ACC112 (cell line): ENCODE measurements at regions not wholly inside any gene's neighbourhood (a gene's known extent, or its start where the extent isn't known, plus 50 kb on each side); places are given as distances from the start of the nearest gene placed in this dataset.

Experiments
- H2AFZ ChIP-seq: fragments of 200-600 bp; sonication (generic); one replicate; pipeline ENCODE4 v1.6.0; 2017; ENCODE audit warnings: antibody characterized with exemption, low read length; ENCODE audit not compliant: unreplicated experiment
- H3K27ac ChIP-seq: fragments of 200-600 bp; sonication (generic); 2 replicates; pipeline ENCODE4 v1.5.1; 2014; ENCODE audit warnings: low read depth, mild to moderate bottlenecking, antibody characterized with exemption, low read length, moderate library complexity
- H3K27me3 ChIP-seq: fragments of 200-600 bp; sonication (generic); 2 replicates; pipeline ENCODE4 v1.6.1; 2014; ENCODE audit warnings: mild to moderate bottlenecking, antibody characterized with exemption, low read length, moderate library complexity, mixed read lengths; ENCODE audit not compliant: insufficient read depth
- H3K36me3 ChIP-seq: fragments of 200-600 bp; sonication (generic); 2 replicates; pipeline ENCODE4 v1.6.1; 2016; ENCODE audit warnings: mild to moderate bottlenecking, antibody characterized with exemption, low read length, moderate library complexity, mixed read lengths; ENCODE audit not compliant: insufficient read depth
- H3K4me1 ChIP-seq: fragments of 200-600 bp; sonication (generic); one replicate; pipeline ENCODE4 v1.6.1; 2016; ENCODE audit warnings: low read length, mixed read lengths; ENCODE audit not compliant: insufficient read depth, unreplicated experiment, control insufficient read depth
- H3K4me3 ChIP-seq: fragments of 200-600 bp; sonication (generic); 2 replicates; pipeline ENCODE4 v1.5.1; 2014; ENCODE audit warnings: mild to moderate bottlenecking, low read depth, low read length
- H3K79me2 ChIP-seq: fragments of 200-600 bp; sonication (generic); one replicate; pipeline ENCODE4 v1.6.0; 2016; ENCODE audit warnings: low read length; ENCODE audit not compliant: control insufficient read depth, unreplicated experiment, insufficient read depth

DNA sequence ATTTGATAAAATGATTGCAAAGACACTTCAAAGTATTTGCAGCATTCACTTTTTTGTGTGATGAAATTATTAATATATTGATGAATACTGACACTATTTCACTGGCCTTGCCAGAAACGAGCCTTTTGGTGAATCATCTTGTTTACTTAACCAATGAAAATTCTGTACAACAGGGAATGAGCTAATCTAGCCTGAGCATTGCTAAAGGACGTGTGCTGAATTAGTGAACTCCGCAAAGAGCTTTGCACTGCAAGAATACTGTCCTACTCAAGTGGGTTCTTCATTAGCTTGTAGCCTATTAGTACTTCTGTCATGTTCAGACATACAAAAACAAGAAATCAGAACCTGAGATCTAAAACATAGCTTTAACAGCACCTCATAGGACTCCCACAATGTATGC is 172.0 kb upstream of the NRSN1 start:
- H3K4me3 ChIP-seq, result no peak overlapping the region
- no peaks in the 10 kb centered on the region for H3K4me1 ChIP-seq
- no peaks in the 10 kb centered on the region for H3K27me3 ChIP-seq
- H3K79me2 ChIP-seq, result no peaks in the 10 kb centered on the region
- no peak overlapping the region for H2AFZ ChIP-seq
- H3K36me3 ChIP-seq, result no peaks in the 10 kb centered on the region
- H3K27ac ChIP-seq, result no peak overlapping the region

DNA sequence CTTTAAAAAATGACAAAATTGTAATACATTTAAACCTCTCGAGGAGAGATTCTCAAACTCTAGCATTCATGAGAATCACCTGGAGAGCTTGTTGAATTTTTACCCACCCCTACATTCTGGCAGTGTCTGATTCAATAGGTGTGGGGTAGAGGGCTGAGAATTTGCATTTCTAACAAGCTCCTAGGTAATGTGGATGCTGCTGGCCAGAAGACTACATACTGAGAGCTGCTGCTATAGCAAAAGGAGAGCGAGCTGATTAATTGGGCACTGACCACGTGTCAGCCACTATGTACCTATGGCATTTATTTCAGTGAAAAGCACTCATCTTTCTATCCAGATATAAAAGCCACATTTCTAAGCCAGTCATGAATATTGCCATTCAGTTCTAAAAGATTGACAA is 169.0 kb upstream of the NRSN1 start:
- no peak overlapping the region for H3K4me3 ChIP-seq
- no peak overlapping the region for H2AFZ ChIP-seq
- H3K4me1 ChIP-seq, result no peaks in the 10 kb centered on the region
- no peaks in the 10 kb centered on the region for H3K27me3 ChIP-seq
- H3K36me3 ChIP-seq, result no peaks in the 10 kb centered on the region
- no peak overlapping the region for H3K27ac ChIP-seq
- H3K79me2 ChIP-seq, result no peaks in the 10 kb centered on the region

DNA sequence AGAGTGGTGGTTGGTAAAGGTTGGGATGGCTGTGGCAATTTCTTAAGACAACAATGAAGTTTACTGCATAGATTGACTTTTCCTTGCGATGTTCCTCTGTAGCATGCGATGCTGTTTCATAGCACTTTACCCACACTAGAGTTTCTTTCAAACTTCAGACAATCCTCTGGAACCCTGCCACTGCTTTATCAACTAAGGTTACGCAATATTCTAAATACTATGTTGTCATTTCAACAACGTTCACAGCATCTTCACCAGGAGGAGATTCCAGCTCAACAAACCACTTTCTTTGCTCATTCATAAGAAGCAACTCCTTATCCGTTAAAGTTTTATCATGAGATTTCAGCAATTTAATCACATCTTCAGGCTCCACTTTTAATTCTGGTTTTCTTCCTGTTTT is 161.2 kb upstream of the NRSN1 start:
- Histone ChIP-seq H3K27ac (no peak overlapping the region), H2AFZ (no peak overlapping the region), H3K4me1 (no peaks in the 10 kb centered on the region), H3K36me3 (no peaks in the 10 kb centered on the region), H3K4me3 (no peak overlapping the region), H3K27me3 (no peaks in the 10 kb centered on the region), H3K79me2 (no peaks in the 10 kb centered on the region)

DNA sequence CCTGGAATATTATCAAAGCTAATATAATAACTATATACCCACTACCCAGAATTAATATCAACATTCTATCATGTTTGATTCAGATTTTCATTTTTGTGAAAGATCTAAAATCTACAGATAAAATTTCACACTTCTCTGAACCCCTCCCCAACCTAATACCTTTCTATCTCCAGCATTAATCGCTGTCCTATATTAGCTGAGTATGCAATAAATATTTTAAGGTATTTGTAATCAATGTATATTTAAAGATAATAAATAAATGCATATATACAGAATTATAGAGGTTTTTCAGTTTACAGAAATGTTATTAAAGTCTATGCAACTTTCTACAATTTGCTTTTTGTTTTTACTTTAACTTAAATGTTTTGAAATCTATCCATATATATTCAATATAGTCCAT is 156.7 kb upstream of the NRSN1 start:
- H3K36me3 ChIP-seq, result no peaks in the 10 kb centered on the region
- no peak overlapping the region for H3K4me3 ChIP-seq
- no peaks in the 10 kb centered on the region for H3K79me2 ChIP-seq
- H3K27me3 ChIP-seq, result no peaks in the 10 kb centered on the region
- no peaks in the 10 kb centered on the region for H3K4me1 ChIP-seq
- no peak overlapping the region for H2AFZ ChIP-seq
- no peak overlapping the region for H3K27ac ChIP-seq

DNA sequence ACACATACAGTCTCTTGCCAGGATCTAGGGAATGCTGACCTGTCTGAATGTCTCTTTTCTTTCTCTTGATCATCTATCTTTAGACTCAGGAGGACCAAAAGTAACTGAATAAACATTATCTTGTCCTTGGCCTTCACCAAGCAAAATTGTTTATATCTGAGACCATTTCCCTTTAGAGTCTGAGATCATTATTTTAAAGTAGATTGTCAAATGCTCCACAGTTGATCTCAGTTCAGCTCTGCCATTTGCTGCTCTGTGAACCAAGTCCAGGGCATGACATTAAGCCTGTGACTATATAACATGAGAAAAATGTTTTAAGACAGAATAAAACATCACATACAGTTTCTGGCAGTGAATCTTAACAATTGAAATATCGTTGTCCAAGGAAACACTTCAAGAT is 148.3 kb upstream of the NRSN1 start:
- no peak overlapping the region for H2AFZ ChIP-seq
- H3K27ac ChIP-seq, result no peak overlapping the region
- no peak overlapping the region for H3K4me3 ChIP-seq
- no peaks in the 10 kb centered on the region for H3K36me3 ChIP-seq
- no peaks in the 10 kb centered on the region for H3K4me1 ChIP-seq
- no peaks in the 10 kb centered on the region for H3K79me2 ChIP-seq
- no peaks in the 10 kb centered on the region for H3K27me3 ChIP-seq

DNA sequence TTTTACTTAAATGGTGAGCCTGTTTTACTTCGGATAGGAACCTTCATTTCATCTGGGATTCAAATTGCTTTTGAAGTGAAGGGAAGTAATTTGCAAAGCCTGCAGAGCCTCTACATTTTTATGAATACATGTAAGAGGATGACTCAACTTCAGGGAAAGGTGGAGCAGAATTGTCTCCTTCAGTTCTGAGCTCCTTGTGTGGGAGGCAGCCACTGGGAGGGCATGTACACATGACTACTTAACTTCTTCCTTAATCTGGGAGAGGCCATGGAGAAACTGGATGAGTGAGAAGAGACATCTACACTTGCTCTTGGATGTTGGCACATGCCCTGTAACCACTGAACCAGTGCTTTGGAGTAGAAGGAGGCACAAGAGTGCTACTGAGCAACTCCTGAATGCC is 145.1 kb upstream of the NRSN1 start:
- H2AFZ ChIP-seq, result no peak overlapping the region

DNA sequence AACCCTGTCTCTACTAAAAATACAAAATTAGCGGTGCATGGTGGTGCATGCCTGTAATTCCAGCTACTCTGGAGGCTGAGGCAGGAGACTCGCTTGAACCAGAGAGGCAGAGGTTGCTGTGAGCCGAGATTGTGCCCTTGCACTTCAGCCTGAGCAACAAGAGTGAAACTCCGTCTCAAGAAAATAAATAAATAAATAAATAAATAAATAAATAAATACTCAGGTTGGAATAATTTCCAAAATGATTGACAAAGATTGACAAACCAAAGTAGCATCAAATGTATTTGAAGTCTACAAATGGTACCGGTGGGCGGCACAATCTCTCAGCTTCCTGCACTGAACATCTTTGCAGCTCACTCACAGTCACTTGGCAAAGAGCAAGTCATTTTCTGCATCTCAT is 144.1 kb upstream of the NRSN1 start:
- no peaks in the 10 kb centered on the region for H3K79me2 ChIP-seq
- no peaks in the 10 kb centered on the region for H3K4me1 ChIP-seq
- no peaks in the 10 kb centered on the region for H3K36me3 ChIP-seq
- no peak overlapping the region for H3K4me3 ChIP-seq
- no peak overlapping the region for H3K27ac ChIP-seq
- H2AFZ ChIP-seq, result no peak overlapping the region
- no peaks in the 10 kb centered on the region for H3K27me3 ChIP-seq

More for the DNA sequence above, 145.1 kb upstream of the NRSN1 start:
- Histone ChIP-seq H3K27me3 (no peaks in the 10 kb centered on the region), H3K4me1 (no peaks in the 10 kb centered on the region), H3K79me2 (no peaks in the 10 kb centered on the region), H3K36me3 (no peaks in the 10 kb centered on the region), H3K4me3 (no peak overlapping the region), H3K27ac (no peak overlapping the region)

DNA sequence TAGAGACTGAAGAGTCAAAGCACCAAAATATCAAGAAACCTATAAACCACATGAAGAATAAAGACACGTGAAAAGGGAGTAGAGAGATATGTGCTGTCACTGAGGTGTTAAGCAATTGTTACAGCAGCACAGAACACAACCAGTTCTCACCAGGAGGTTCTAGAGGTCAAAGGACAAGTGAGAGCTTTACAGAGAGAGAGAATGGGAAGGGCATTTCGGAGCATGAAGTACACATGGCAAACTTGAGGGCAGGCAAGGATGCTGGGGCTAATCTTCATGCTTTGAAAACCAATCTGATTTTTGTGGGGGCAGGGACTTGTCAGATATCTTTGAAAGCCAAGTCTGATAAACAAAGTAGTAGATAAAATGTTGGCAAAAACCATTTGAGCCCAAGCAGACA is 142.3 kb upstream of the NRSN1 start:
- no peaks in the 10 kb centered on the region for H3K36me3 ChIP-seq
- no peak overlapping the region for H2AFZ ChIP-seq
- no peaks in the 10 kb centered on the region for H3K4me1 ChIP-seq
- no peak overlapping the region for H3K27ac ChIP-seq
- H3K4me3 ChIP-seq, result no peak overlapping the region
- no peaks in the 10 kb centered on the region for H3K79me2 ChIP-seq
- no peaks in the 10 kb centered on the region for H3K27me3 ChIP-seq

DNA sequence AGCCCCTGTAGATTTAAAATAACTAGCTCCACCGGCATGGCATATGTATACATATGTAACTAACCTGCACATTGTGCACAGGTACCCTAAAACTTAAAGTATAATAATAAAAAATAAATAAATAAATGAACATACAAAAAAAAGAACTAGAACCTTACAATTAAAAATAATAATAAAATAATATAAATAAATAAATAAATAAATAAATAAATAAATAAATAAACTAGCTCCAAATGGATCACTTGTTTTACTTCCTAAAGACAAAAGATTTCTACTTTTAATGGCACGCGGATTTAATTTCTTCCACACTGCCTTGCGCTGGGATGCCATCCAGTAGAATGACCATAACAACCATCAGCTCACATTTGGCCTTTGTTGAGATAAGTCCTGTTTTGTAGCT is 141.0 kb upstream of the NRSN1 start:
- H3K36me3 ChIP-seq, result no peaks in the 10 kb centered on the region
- no peaks in the 10 kb centered on the region for H3K79me2 ChIP-seq
- H2AFZ ChIP-seq, result no peak overlapping the region
- no peak overlapping the region for H3K27ac ChIP-seq
- no peaks in the 10 kb centered on the region for H3K4me1 ChIP-seq
- H3K27me3 ChIP-seq, result no peaks in the 10 kb centered on the region
- H3K4me3 ChIP-seq, result no peak overlapping the region

DNA sequence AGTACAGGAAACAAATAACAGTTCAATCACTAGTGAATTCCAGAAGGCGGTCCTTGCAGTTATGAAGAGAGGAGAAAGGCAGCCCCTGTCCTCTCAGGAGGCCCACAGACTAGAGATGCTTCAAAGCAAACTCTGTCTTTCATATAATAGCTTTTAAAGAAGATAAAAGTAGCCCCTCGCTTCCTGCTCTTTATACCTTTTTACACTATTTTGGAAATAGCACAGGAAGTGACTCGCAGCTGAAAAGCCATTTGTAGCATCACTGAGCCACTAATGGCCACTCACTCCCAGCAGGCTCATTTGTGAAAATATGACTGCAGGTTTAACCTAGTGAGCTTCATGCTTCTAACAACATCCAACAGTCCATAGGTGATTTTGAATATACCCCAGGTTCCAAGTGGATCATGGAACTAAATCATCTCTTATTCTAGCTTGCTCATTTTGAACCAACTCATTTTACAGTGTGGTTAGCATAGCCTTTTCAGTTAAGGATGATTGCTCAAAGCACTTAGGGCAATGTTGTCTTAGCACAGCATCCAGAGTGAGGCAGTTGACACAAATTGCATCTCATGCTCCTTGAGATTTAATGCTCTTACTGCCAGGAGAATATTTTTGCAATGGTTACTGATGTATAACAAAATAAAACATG is 136.0 kb upstream of the NRSN1 start:
- Histone ChIP-seq H2AFZ (no peak overlapping the region), H3K36me3 (no peaks in the 10 kb centered on the region), H3K27ac (no peak overlapping the region), H3K4me1 (no peaks in the 10 kb centered on the region), H3K79me2 (no peaks in the 10 kb centered on the region), H3K4me3 (no peak overlapping the region), H3K27me3 (no peaks in the 10 kb centered on the region)

DNA sequence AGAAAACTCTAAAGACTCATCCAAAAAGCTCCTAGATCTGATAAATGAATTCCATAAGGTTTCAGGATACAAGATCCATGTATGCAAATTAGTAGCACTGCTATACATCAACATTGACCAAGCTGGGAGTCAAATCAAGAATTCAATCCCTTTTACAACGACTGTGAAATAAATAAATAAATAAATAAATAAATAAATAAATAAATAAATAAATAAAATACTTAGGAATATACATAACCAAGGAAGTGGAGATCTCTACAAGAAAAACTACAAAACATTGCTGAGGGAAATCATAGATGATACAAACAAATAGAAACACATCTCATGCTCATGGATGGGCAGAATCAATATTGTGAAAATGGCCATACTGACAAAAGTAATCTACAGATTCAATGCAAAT is 132.0 kb upstream of the NRSN1 start:
- H3K79me2 ChIP-seq, result no peaks in the 10 kb centered on the region
- H3K27ac ChIP-seq, result no peak overlapping the region
- H3K36me3 ChIP-seq, result no peaks in the 10 kb centered on the region
- no peak overlapping the region for H2AFZ ChIP-seq
- H3K4me1 ChIP-seq, result no peaks in the 10 kb centered on the region
- H3K27me3 ChIP-seq, result no peaks in the 10 kb centered on the region
- no peak overlapping the region for H3K4me3 ChIP-seq
